Adrenal gland (tissue), 9 donors: ENCODE measurements at regions not wholly inside any gene's neighbourhood (a gene's known extent, or its start where the extent isn't known, plus 50 kb on each side); places are given as distances from the start of the nearest gene placed in this dataset.
A peak's percentile ranks its signal among the peaks of the same experiment; 100 is the strongest.

Experiments
- DNase-seq, 7 donors: peaks; one replicate each; pipeline ENCODE4 v3.0.0-alpha.2; 2019 to 2020
- H3K27ac ChIP-seq, 5 donors: fragments of 200-600 bp; sonication (generic) in 4 of 5; 1 replicate in 3 of 5; 2 replicates in 2 of 5; pipeline versions ENCODE4 v1.5.1 to v1.8.0; 2016 to 2020; ENCODE audit warnings: mild to moderate bottlenecking in 1 of 5
- H3K27me3 ChIP-seq: fragments of 200-600 bp; 2 replicates; pipeline ENCODE4 v1.8.0; 2021
- H3K36me3 ChIP-seq, 2 donors: fragments of 200-600 bp; replicated peaks in 1 of 2; 1 replicate in 1 of 2; 2 replicates in 1 of 2; pipeline versions ENCODE4 v1.5.1 to v1.8.0; 2018 to 2022
- H3K4me1 ChIP-seq, 2 donors: fragments of 200-600 bp; replicated peaks in 1 of 2; 1 replicate in 1 of 2; 2 replicates in 1 of 2; pipeline versions ENCODE4 v1.5.1 to v1.8.0; 2018 to 2021
- H3K4me3 ChIP-seq, 4 donors: fragments of 200-600 bp; sonication (generic) in 3 of 4; one replicate each; pipeline ENCODE4 v1.5.1; 2016 to 2018
- H3K9me3 ChIP-seq, 3 donors: fragments of 200-600 bp; sonication (generic) in 1 of 3; replicated peaks in 1 of 3; 1 replicate in 2 of 3; 2 replicates in 1 of 3; pipeline versions ENCODE4 v1.5.1 to v1.8.0; 2016 to 2021
- CTCF ChIP-seq, 6 experiments: fragments of 450-650 bp in 4 of 6; fragments of 200-600 bp in 2 of 6; sonication (generic) in 1 of 6; IDR thresholded peaks; 1 replicate in 5 of 6; 2 replicates in 1 of 6; pipeline versions ENCODE4 v1.5.1 to v1.8.0; 2016 to 2021; ENCODE audit warnings: antibody characterized with exemption in 6 of 6, mild to moderate bottlenecking in 2 of 6, moderate library complexity in 1 of 6
- POLR2A ChIP-seq, 2 donors: fragments of 450-650 bp; IDR thresholded peaks; one replicate each; pipeline ENCODE4 v1.6.1; 2017; ENCODE audit warnings: antibody characterized with exemption in 2 of 2, mild to moderate bottlenecking in 2 of 2, moderate library complexity in 1 of 2
- WGBS, 4 donors: extraction: QIAGEN DNeasy Blood & Tissue Kit in 2 of 4; methylation state at CpG; one replicate each; pipeline versions ENCODE4 v1.1.5 to v1.1.7; 2013 to 2017; 5-methylcytosine and 5-hydroxymethylcytosine counted together
- intact Hi-C, 2 donors: fragments of 100-400 bp; cut with DNase I; formaldehyde crosslinking; loops; one replicate each; pipeline versions ENCODE4 v1.14.1 to v1.15.0; 2022 to 2023
- donor health status: healthy with polysubstance abuse.
- donor health status: Bipolar disorder and iron deficiency.
- donor health status: DM: yes; HTN: yes; CAD: no.
- donor health status: DM: no; HTN: no; CAD: no.
- donor health status: DM: no; HTN: no; CAD: no.

GRCh38 chr1:219746141-219746540 lies 133.2 kb upstream of the ZC3H11B start:
- DNase-seq, result no peak
- Histone ChIP-seq H3K27ac (no peak overlapping the region), H3K27me3 (no peaks in the 10 kb centered on the region), H3K4me1 (no peaks in the 10 kb centered on the region), H3K9me3 (no peaks in the 10 kb centered on the region), H3K36me3 (no peaks in the 10 kb centered on the region), H3K4me3 (no peak overlapping the region)
- TF ChIP-seq POLR2A (IDR thresholded peaks at IDR 0.05), result no peak
- TF ChIP-seq CTCF (IDR thresholded peaks at IDR 0.05), result no peak
- WGBS, 4 donors, result 90 to 98% (median 96%) methylated on average over 2 of the region's 2 CpGs
- intact Hi-C loops, result no loop called here

GRCh38 chr1:219744652-219745469 lies 132.0 kb upstream of the ZC3H11B start:
- intact Hi-C loops, result no loop called here
- TF ChIP-seq CTCF (IDR thresholded peaks at IDR 0.05) (no peak), POLR2A (IDR thresholded peaks at IDR 0.05) (no peak)
- Histone ChIP-seq H3K9me3 (no peaks in the 10 kb centered on the region), H3K27ac (no peak overlapping the region), H3K27me3 (no peaks in the 10 kb centered on the region), H3K4me1 (no peaks in the 10 kb centered on the region), H3K4me3 (no peak overlapping the region), H3K36me3 (no peaks in the 10 kb centered on the region)
- 31 to 37% (median 36%) methylated on average over 3 of the region's 3 CpGs for WGBS, 4 donors
- peak in 3 of 7 donors; percentile 10 to 26 (median 13) for DNase-seq

- no peak for DNase-seq
- Histone ChIP-seq H3K9me3 (no peaks in the 10 kb centered on the region), H3K4me1 (no peaks in the 10 kb centered on the region), H3K27ac (no peak overlapping the region), H3K36me3 (no peaks in the 10 kb centered on the region), H3K4me3 (no peak overlapping the region), H3K27me3 (no peaks in the 10 kb centered on the region)
- WGBS, 4 donors, result 46 to 62% (median 52%) methylated on average over 4 of the region's 4 CpGs
- TF ChIP-seq CTCF (IDR thresholded peaks at IDR 0.05), result no peak
- no peak for TF ChIP-seq POLR2A (IDR thresholded peaks at IDR 0.05)
- intact Hi-C loops, result no loop called here
These were observed 128.4 kb upstream of the ZC3H11B start for GRCh38 chr1:219741011-219741970.

- no peaks in the 10 kb centered on the region for H3K27me3 ChIP-seq
- TF ChIP-seq CTCF (IDR thresholded peaks at IDR 0.05) (no peak), POLR2A (IDR thresholded peaks at IDR 0.05) (no peak)
- H3K4me3 ChIP-seq, result no peak overlapping the region
- no peak for DNase-seq
- no peaks in the 10 kb centered on the region for H3K4me1 ChIP-seq
- intact Hi-C loops, result no loop called here
- H3K36me3 ChIP-seq, result no peaks in the 10 kb centered on the region
- no peaks in the 10 kb centered on the region for H3K9me3 ChIP-seq
- H3K27ac ChIP-seq, result no peak overlapping the region
- WGBS, 4 donors, result 56 to 63% (median 59%) methylated on average over 5 of the region's 5 CpGs
These were observed 120.7 kb upstream of the ZC3H11B start for GRCh38 chr1:219733511-219734174.
